ENCODE measurements at regions not wholly inside any gene's neighbourhood (a gene's known extent, or its start where the extent isn't known, plus 50 kb on each side); places are given as distances from the start of the nearest gene placed in this dataset.
"Not testable (repeated sequence)": the region's sequence is repeated elsewhere in the genome, so short reads cannot be mapped to it uniquely, and the experiment has no call there.

- DNase-seq (ENCODE audit: low read depth): no peak
- H3K4me3 ChIP-seq (ENCODE audit: low read length): no peak overlapping the region
- TF ChIP-seq, protein P1, sequence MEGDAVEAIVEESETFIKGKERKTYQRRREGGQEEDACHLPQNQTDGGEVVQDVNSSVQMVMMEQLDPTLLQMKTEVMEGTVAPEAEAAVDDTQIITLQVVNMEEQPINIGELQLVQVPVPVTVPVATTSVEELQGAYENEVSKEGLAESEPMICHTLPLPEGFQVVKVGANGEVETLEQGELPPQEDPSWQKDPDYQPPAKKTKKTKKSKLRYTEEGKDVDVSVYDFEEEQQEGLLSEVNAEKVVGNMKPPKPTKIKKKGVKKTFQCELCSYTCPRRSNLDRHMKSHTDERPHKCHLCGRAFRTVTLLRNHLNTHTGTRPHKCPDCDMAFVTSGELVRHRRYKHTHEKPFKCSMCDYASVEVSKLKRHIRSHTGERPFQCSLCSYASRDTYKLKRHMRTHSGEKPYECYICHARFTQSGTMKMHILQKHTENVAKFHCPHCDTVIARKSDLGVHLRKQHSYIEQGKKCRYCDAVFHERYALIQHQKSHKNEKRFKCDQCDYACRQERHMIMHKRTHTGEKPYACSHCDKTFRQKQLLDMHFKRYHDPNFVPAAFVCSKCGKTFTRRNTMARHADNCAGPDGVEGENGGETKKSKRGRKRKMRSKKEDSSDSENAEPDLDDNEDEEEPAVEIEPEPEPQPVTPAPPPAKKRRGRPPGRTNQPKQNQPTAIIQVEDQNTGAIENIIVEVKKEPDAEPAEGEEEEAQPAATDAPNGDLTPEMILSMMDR (conservative IDR thresholded peaks at IDR 0.05; ENCODE audit: low read depth, low read length): no peak
Observed at GRCh38 chr12:28032811-28033537, 60.4 kb upstream of the PTHLH start.

- no peak overlapping the region for H3K4me3 ChIP-seq (ENCODE audit: low read length)
- no peak for DNase-seq (ENCODE audit: low read depth)
- TF ChIP-seq, protein P1 (conservative IDR thresholded peaks at IDR 0.05; ENCODE audit: low read depth, low read length): no peak
Observed at GRCh38 chr12:28033538-28033915, 61.0 kb upstream of the PTHLH start.

DNA sequence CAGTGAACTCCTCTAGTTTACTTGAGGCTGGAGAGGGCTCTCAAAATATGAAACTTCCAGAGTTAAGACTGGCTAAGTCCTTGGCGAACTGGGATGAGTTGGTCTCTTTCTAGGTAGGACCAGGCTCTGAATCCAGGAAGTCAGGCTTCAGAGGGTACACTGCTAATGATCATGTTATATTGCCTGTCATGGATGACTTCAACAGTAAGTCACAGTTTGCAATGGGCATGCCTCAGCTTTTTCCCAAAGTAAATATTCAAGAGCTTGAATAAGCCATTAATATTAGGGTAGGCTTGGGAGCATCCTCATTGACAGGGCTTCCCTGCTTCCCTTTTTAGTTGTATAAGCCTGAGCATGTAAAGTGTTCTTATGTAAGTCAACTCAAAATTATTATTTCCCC lies 61.7 kb upstream of the PTHLH start:
- H3K4me3 ChIP-seq (ENCODE audit: low read length): no peak overlapping the region
- no peak for DNase-seq (ENCODE audit: low read depth)
- TF ChIP-seq, protein P1 (conservative IDR thresholded peaks at IDR 0.05; ENCODE audit: low read depth, low read length): no peak

- TF ChIP-seq, protein P1 (conservative IDR thresholded peaks at IDR 0.05; ENCODE audit: low read depth, low read length): no peak
- no peak overlapping the region for H3K4me3 ChIP-seq (ENCODE audit: low read length)
- DNase-seq (ENCODE audit: low read depth): no peak
Observed at GRCh38 chr12:28035500-28035899, 63.0 kb upstream of the PTHLH start.

- DNase-seq (ENCODE audit: low read depth): no peak
- TF ChIP-seq, protein P1 (conservative IDR thresholded peaks at IDR 0.05; ENCODE audit: low read depth, low read length): no peak
- H3K4me3 ChIP-seq (ENCODE audit: low read length): no peak overlapping the region
Observed at GRCh38 chr12:28036940-28037339, 64.4 kb upstream of the PTHLH start.

DNA sequence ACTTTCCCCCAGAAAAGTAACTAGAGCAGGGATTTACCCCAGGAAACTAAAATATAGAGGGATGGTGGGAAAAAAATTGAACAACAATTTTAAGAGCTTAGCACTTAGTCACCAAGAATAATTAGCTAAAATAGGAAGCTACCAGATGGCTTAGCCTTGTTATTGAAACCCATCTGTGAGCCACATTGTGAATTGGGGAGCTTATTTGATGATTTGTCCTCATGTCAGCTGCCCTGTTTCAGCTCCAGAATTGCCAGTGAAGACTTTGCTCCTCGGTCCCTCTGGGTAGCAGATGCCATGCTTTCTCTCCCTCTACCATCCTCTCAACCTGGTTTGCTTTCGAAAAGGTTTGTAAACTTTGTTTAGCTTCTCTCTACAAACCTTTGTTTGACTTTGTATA lies 67.7 kb upstream of the PTHLH start:
- no peak overlapping the region for H3K4me3 ChIP-seq (ENCODE audit: low read length)
- TF ChIP-seq, protein P1 (conservative IDR thresholded peaks at IDR 0.05; ENCODE audit: low read depth, low read length): no peak
- no peak for DNase-seq (ENCODE audit: low read depth)

DNA sequence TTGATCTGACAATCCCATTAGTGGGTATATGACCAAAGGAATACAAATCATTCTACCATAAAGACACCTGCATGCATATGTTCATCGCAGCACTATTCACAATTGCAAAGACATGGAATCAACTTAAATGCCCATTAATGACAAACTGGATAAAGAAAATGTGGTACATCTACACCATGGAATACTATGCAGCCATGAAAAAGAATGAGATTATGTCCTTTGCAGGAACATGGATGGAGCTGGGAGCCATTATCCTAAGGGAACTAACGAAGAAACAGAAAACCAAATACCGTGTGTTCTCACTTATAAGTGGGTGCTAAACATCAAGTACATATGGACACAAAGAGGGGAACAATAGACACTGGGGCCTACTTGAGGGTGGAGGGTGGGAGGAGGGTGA lies 74.1 kb upstream of the PTHLH start:
- not testable (repeated sequence) for DNase-seq (ENCODE audit: low read depth); H3K4me3 ChIP-seq (ENCODE audit: low read length)

All from retinal pigment epithelial cell (primary cell).